HepG2 (cell line): ENCODE measurements at regions not wholly inside any gene's neighbourhood (a gene's known extent, or its start where the extent isn't known, plus 50 kb on each side); places are given as distances from the start of the nearest gene placed in this dataset.

Source experiments
- CREB1 ChIP-seq, 2 experiments: fragments of 450-650 bp in 1 of 2; IDR thresholded peaks; 2 replicates each; pipeline ENCODE4 v1.6.1; 2016 to 2017; ENCODE audit warnings: control low read depth in 1 of 2, mild to moderate bottlenecking in 1 of 2, missing compliant biosample characterization in 1 of 2, missing genetic modification characterization in 1 of 2
- DPF2 ChIP-seq: sonication (generic); formaldehyde crosslinking; IDR thresholded peaks from 2 replicates; pipeline ENCODE4 v1.4.0; 2020; ENCODE audit warnings: mild to moderate bottlenecking, low read depth, missing genetic modification reagents, borderline replicate concordance
- FOSL1 ChIP-seq: sonication (generic); formaldehyde crosslinking; IDR thresholded peaks from 2 replicates; pipeline ENCODE4 v1.9.0; 2021; ENCODE audit warnings: missing genetic modification reagents, borderline replicate concordance
- FOXA3 ChIP-seq: IDR thresholded peaks from 2 replicates; pipeline ENCODE4 v1.6.1; 2016; ENCODE audit warnings: missing genetic modification reagents, missing compliant biosample characterization
- KMT2A ChIP-seq: sonication (generic); formaldehyde crosslinking; IDR thresholded peaks from 2 replicates; pipeline ENCODE4 v1.4.0; 2020; ENCODE audit warnings: missing genetic modification reagents
- ZBTB20 ChIP-seq: sonication (generic); formaldehyde crosslinking; IDR thresholded peaks from 2 replicates; pipeline ENCODE4 v1.8.1; 2023; ENCODE audit warnings: missing genetic modification reagents, low read depth, mild to moderate bottlenecking, borderline replicate concordance
- ZFP37 ChIP-seq: sonication (generic); formaldehyde crosslinking; IDR thresholded peaks from 2 replicates; pipeline ENCODE4 v1.4.0; 2020; ENCODE audit warnings: missing genetic modification reagents, borderline replicate concordance
- ZNF816 ChIP-seq: sonication (generic); formaldehyde crosslinking; IDR thresholded peaks from 2 replicates; pipeline ENCODE4 v1.8.0; 2022; ENCODE audit warnings: missing genetic modification reagents, mild to moderate bottlenecking, borderline replicate concordance
- TF ChIP-seq, protein P1 (sequence below): sonication (generic); formaldehyde crosslinking; IDR thresholded peaks from one replicate; pipeline ENCODE4 v1.5.1; 2020; ENCODE audit warnings: mild to moderate bottlenecking, missing genetic modification reagents; ENCODE audit errors: not compliant biosample characterization
- TF ChIP-seq, protein P2 (sequence below): sonication (generic); formaldehyde crosslinking; IDR thresholded peaks from 2 replicates; pipeline ENCODE4 v1.4.0; 2020; ENCODE audit warnings: missing genetic modification reagents
- TF ChIP-seq, protein P3 (sequence below): IDR thresholded peaks from 2 replicates; pipeline ENCODE4 v1.6.1; 2016; ENCODE audit warnings: low read depth, missing genetic modification reagents, missing compliant biosample characterization
- TF ChIP-seq, protein P4 (sequence below): sonication (generic); formaldehyde crosslinking; IDR thresholded peaks from 2 replicates; pipeline ENCODE4 v1.8.0; 2023; ENCODE audit warnings: mild to moderate bottlenecking, missing genetic modification reagents

DNA sequence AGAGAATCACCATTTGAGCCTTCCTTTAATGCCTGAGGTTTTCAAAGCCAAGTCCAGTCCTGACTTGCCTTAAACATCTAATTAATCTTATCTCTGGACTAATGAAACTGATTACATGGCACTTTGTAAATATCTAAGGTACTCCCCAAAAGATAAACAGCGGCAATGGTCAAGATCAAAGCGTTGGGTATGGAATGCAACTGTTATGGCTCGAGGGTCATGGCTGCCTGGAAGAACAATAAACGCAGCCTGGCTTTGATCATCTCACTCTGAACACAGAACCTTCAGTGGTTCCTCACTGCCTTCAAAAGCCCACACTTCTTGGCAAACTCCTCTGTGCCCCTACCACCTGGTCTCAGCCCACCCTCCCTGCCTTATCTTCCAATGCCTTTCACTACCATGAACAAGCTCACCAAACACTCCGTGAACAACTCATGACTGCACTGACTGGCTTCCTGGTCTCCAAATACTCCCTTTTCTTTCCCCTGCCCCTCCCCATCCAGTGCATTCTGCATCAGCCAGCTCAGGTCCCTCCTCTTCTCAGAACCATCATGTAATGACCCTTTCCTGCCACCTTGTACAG, 150.2 kb upstream of the NFE2L3 start (continued):
- TF ChIP-seq, protein P1, sequence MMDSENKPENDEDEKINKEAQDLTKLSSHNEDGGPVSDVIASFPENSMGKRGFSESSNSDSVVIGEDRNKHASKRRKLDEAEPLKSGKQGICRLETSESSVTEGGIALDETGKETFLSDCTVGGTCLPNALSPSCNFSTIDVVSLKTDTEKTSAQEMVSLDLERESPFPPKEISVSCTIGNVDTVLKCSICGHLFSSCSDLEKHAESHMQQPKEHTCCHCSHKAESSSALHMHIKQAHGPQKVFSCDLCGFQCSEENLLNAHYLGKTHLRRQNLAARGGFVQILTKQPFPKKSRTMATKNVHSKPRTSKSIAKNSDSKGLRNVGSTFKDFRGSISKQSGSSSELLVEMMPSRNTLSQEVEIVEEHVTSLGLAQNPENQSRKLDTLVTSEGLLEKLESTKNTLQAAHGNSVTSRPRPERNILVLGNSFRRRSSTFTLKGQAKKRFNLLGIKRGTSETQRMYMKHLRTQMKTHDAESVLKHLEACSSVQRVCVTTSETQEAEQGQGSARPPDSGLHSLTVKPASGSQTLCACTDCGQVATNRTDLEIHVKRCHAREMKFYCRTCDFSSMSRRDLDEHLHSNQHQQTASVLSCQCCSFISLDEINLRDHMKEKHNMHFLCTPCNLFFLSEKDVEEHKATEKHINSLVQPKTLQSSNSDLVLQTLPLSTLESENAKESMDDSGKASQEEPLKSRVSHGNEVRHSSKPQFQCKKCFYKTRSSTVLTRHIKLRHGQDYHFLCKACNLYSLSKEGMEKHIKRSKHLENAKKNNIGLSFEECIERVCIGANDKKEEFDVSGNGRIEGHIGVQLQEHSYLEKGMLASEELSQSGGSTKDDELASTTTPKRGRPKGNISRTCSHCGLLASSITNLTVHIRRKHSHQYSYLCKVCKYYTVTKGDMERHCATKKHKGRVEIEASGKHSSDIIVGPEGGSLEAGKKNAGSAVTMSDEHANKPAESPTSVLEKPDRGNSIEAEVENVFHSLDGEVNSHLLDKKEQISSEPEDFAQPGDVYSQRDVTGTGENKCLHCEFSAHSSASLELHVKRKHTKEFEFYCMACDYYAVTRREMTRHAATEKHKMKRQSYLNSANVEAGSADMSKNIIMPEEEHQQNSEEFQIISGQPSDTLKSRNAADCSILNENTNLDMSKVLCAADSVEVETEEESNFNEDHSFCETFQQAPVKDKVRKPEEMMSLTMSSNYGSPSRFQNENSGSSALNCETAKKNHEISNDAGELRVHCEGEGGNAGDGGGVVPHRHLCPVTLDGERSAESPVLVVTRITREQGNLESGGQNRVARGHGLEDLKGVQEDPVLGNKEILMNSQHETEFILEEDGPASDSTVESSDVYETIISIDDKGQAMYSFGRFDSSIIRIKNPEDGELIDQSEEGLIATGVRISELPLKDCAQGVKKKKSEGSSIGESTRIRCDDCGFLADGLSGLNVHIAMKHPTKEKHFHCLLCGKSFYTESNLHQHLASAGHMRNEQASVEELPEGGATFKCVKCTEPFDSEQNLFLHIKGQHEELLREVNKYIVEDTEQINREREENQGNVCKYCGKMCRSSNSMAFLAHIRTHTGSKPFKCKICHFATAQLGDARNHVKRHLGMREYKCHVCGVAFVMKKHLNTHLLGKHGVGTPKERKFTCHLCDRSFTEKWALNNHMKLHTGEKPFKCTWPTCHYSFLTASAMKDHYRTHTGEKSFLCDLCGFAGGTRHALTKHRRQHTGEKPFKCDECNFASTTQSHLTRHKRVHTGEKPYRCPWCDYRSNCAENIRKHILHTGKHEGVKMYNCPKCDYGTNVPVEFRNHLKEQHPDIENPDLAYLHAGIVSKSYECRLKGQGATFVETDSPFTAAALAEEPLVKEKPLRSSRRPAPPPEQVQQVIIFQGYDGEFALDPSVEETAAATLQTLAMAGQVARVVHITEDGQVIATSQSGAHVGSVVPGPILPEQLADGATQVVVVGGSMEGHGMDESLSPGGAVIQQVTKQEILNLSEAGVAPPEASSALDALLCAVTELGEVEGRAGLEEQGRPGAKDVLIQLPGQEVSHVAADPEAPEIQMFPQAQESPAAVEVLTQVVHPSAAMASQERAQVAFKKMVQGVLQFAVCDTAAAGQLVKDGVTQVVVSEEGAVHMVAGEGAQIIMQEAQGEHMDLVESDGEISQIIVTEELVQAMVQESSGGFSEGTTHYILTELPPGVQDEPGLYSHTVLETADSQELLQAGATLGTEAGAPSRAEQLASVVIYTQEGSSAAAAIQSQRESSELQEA (CRISPR knock-in tag): no peak
- TF ChIP-seq, protein P2, sequence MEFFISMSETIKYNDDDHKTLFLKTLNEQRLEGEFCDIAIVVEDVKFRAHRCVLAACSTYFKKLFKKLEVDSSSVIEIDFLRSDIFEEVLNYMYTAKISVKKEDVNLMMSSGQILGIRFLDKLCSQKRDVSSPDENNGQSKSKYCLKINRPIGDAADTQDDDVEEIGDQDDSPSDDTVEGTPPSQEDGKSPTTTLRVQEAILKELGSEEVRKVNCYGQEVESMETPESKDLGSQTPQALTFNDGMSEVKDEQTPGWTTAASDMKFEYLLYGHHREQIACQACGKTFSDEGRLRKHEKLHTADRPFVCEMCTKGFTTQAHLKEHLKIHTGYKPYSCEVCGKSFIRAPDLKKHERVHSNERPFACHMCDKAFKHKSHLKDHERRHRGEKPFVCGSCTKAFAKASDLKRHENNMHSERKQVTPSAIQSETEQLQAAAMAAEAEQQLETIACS: no peak
- TF ChIP-seq ZBTB20 (CRISPR knock-in tag): no peak
- TF ChIP-seq DPF2 (CRISPR knock-in tag): no peak
- TF ChIP-seq KMT2A (CRISPR knock-in tag): no peak
- no peak for TF ChIP-seq ZFP37 (CRISPR knock-in tag)
- TF ChIP-seq ZNF816 (CRISPR knock-in tag): no peak
- peak; percentile 81 for TF ChIP-seq FOXA3 (CRISPR knock-in tag)
- no peak for TF ChIP-seq CREB1 (IDR thresholded peaks at IDR 0.05)
- TF ChIP-seq CREB1 (CRISPR knock-in tag; IDR thresholded peaks at IDR 0.05): no peak
- TF ChIP-seq, protein P3, sequence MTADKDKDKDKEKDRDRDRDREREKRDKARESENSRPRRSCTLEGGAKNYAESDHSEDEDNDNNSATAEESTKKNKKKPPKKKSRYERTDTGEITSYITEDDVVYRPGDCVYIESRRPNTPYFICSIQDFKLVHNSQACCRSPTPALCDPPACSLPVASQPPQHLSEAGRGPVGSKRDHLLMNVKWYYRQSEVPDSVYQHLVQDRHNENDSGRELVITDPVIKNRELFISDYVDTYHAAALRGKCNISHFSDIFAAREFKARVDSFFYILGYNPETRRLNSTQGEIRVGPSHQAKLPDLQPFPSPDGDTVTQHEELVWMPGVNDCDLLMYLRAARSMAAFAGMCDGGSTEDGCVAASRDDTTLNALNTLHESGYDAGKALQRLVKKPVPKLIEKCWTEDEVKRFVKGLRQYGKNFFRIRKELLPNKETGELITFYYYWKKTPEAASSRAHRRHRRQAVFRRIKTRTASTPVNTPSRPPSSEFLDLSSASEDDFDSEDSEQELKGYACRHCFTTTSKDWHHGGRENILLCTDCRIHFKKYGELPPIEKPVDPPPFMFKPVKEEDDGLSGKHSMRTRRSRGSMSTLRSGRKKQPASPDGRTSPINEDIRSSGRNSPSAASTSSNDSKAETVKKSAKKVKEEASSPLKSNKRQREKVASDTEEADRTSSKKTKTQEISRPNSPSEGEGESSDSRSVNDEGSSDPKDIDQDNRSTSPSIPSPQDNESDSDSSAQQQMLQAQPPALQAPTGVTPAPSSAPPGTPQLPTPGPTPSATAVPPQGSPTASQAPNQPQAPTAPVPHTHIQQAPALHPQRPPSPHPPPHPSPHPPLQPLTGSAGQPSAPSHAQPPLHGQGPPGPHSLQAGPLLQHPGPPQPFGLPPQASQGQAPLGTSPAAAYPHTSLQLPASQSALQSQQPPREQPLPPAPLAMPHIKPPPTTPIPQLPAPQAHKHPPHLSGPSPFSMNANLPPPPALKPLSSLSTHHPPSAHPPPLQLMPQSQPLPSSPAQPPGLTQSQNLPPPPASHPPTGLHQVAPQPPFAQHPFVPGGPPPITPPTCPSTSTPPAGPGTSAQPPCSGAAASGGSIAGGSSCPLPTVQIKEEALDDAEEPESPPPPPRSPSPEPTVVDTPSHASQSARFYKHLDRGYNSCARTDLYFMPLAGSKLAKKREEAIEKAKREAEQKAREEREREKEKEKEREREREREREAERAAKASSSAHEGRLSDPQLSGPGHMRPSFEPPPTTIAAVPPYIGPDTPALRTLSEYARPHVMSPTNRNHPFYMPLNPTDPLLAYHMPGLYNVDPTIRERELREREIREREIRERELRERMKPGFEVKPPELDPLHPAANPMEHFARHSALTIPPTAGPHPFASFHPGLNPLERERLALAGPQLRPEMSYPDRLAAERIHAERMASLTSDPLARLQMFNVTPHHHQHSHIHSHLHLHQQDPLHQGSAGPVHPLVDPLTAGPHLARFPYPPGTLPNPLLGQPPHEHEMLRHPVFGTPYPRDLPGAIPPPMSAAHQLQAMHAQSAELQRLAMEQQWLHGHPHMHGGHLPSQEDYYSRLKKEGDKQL (CRISPR knock-in tag): peak; percentile 75; the same call in 1 of the 2 replicates
- TF ChIP-seq, protein P4, sequence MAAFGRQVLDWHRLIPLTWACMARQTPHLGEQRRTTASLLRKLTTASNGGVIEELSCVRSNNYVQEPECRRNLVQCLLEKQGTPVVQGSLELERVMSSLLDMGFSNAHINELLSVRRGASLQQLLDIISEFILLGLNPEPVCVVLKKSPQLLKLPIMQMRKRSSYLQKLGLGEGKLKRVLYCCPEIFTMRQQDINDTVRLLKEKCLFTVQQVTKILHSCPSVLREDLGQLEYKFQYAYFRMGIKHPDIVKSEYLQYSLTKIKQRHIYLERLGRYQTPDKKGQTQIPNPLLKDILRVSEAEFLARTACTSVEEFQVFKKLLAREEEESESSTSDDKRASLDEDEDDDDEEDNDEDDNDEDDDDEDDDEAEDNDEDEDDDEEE (CRISPR knock-in tag): no peak
- TF ChIP-seq FOSL1: no peak
